GM23338 (cell line): ENCODE measurements at regions not wholly inside any gene's neighbourhood (a gene's known extent, or its start where the extent isn't known, plus 50 kb on each side); places are given as distances from the start of the nearest gene placed in this dataset.

Source experiments
- ATAC-seq: fragments of 200-7000 bp; cut with Tn5 transposase; 3 replicates; pipeline ENCODE4 v1.9.1; 2020
- DNase-seq: peaks from one replicate; pipeline ENCODE4 v3.0.0-alpha.2; 2015; ENCODE audit warnings: low spot score
- H2AFZ ChIP-seq: fragments of 200-600 bp; sonication (generic); 2 replicates; pipeline ENCODE4 v1.8.0; 2016; ENCODE audit warnings: antibody characterized with exemption, mild to moderate bottlenecking, moderate library complexity
- H3F3A ChIP-seq: fragments of 200-600 bp; sonication (generic); replicated peaks from 2 replicates; pipeline ENCODE4 v1.8.0; 2017; ENCODE audit warnings: antibody characterized with exemption, mixed run types, low read depth
- H3K27ac ChIP-seq: fragments of 200-600 bp; sonication (generic); 2 replicates; pipeline ENCODE4 v1.6.1; 2016; ENCODE audit warnings: low read depth
- H3K27me3 ChIP-seq: fragments of 200-600 bp; sonication (generic); 2 replicates; pipeline ENCODE4 v1.8.0; 2016; ENCODE audit warnings: mild to moderate bottlenecking, mixed run types, moderate library complexity; ENCODE audit not compliant: insufficient read depth
- H3K36me3 ChIP-seq: fragments of 200-600 bp; sonication (generic); 2 replicates; pipeline ENCODE4 v1.8.0; 2016; ENCODE audit warnings: mild to moderate bottlenecking; ENCODE audit not compliant: insufficient read depth
- H3K4me1 ChIP-seq: fragments of 200-600 bp; sonication (generic); 2 replicates; pipeline ENCODE4 v1.8.0; 2016; ENCODE audit warnings: mild to moderate bottlenecking, moderate library complexity; ENCODE audit not compliant: insufficient read depth
- H3K4me2 ChIP-seq: fragments of 200-600 bp; sonication (generic); 2 replicates; pipeline ENCODE4 v1.7.1; 2017; ENCODE audit warnings: mixed run types
- H3K4me3 ChIP-seq: fragments of 200-600 bp; sonication (generic); 2 replicates; pipeline ENCODE4 v1.6.1; 2016; ENCODE audit warnings: mixed run types
- H3K79me2 ChIP-seq: fragments of 200-600 bp; sonication (generic); replicated peaks from 2 replicates; pipeline ENCODE4 v1.8.0; 2017; ENCODE audit warnings: mild to moderate bottlenecking; ENCODE audit not compliant: insufficient read depth
- H3K9me2 ChIP-seq: fragments of 200-600 bp; sonication (generic); 2 replicates; pipeline ENCODE4 v1.8.0; 2017; ENCODE audit not compliant: insufficient read depth
- H4K20me1 ChIP-seq: fragments of 200-600 bp; sonication (generic); replicated peaks from 2 replicates; pipeline ENCODE4 v1.8.0; 2017; ENCODE audit warnings: mild to moderate bottlenecking; ENCODE audit not compliant: insufficient read depth
- H3K27ac Mint-ChIP-seq: 2 replicates; pipeline ENCODE4 v1.8.0; 2020; ENCODE audit warnings: inconsistent platforms, mild to moderate bottlenecking, moderate library complexity, mixed read lengths
- H3K27me3 Mint-ChIP-seq: 3 replicates; pipeline ENCODE4 v1.8.0; 2022; ENCODE audit warnings: low read depth, mild to moderate bottlenecking, moderate library complexity, mixed read lengths, inconsistent platforms; ENCODE audit not compliant: insufficient read depth, poor library complexity
- H3K36me3 Mint-ChIP-seq: 3 replicates; pipeline ENCODE4 v1.8.0; 2021; ENCODE audit warnings: low read depth, mild to moderate bottlenecking, inconsistent platforms, moderate library complexity, mixed read lengths
- H3K4me1 Mint-ChIP-seq: 3 replicates; pipeline ENCODE4 v1.8.0; 2020; ENCODE audit warnings: mild to moderate bottlenecking, inconsistent platforms, mixed read lengths
- H3K4me3 Mint-ChIP-seq: 3 replicates; pipeline ENCODE4 v1.8.0; 2021; ENCODE audit warnings: moderate library complexity, mild to moderate bottlenecking, inconsistent platforms, mixed read lengths
- H3K9me3 Mint-ChIP-seq: 3 replicates; pipeline ENCODE4 v1.8.0; 2020; ENCODE audit warnings: moderate library complexity, mild to moderate bottlenecking, inconsistent platforms, mixed read lengths
- CREB1 ChIP-seq: fragments of 250-450 bp; sonication (Bioruptor Pico); IDR thresholded peaks from 2 replicates; pipeline ENCODE4 v1.5.0; 2020; ENCODE audit warnings: low read depth, mild to moderate bottlenecking, moderate library complexity
- EZH2 ChIP-seq: fragments of 200-600 bp; sonication (generic); IDR thresholded peaks from one replicate; pipeline ENCODE4 v1.8.0; 2017; ENCODE audit warnings: antibody characterized with exemption, mild to moderate bottlenecking, low read depth; ENCODE audit not compliant: unreplicated experiment
- EZH2phosphoT487 ChIP-seq: fragments of 200-600 bp; sonication (generic); IDR thresholded peaks from one replicate; pipeline ENCODE4 v1.8.1; 2018; ENCODE audit warnings: antibody characterized with exemption; ENCODE audit not compliant: unreplicated experiment
- JUNB ChIP-seq: IDR thresholded peaks from one replicate; pipeline ENCODE4 v1.6.1; 2016; ENCODE audit warnings: antibody characterized with exemption; ENCODE audit not compliant: unreplicated experiment
- NANOG ChIP-seq: IDR thresholded peaks from 2 replicates; pipeline ENCODE4 v1.6.1; 2016; ENCODE audit warnings: antibody characterized with exemption, borderline replicate concordance
- POLR2AphosphoS5 ChIP-seq: IDR thresholded peaks from 2 replicates; pipeline ENCODE4 v1.6.1; 2016; ENCODE audit warnings: antibody characterized with exemption, low read depth
- STAT1 ChIP-seq: IDR thresholded peaks from one replicate; pipeline ENCODE4 v1.6.1; 2016; ENCODE audit warnings: antibody characterized with exemption; ENCODE audit not compliant: unreplicated experiment
- ZNF114 ChIP-seq: fragments of 250-450 bp; sonication (Bioruptor Pico); IDR thresholded peaks from 2 replicates; pipeline ENCODE4 v1.5.0; 2020; ENCODE audit warnings: mild to moderate bottlenecking, moderate library complexity
- ZNF331 ChIP-seq: fragments of 250-450 bp; sonication (Bioruptor Pico); IDR thresholded peaks from 2 replicates; pipeline ENCODE4 v1.5.0; 2020; ENCODE audit warnings: low read depth, mild to moderate bottlenecking, moderate library complexity
- TF ChIP-seq, protein P1 (sequence below), 2 experiments: fragments of 200-600 bp in 1 of 2; sonication (generic) in 1 of 2; conservative IDR thresholded peaks; 2 replicates each; pipeline versions ENCODE4 v1.5.1 to v1.6.1; 2016 to 2017; ENCODE audit warnings: antibody characterized with exemption in 2 of 2, low read depth in 2 of 2, mild to moderate bottlenecking in 2 of 2, moderate library complexity in 1 of 2
- TF ChIP-seq, protein P2 (sequence below): fragments of 250-450 bp; sonication (Bioruptor Pico); IDR thresholded peaks from 2 replicates; pipeline ENCODE4 v1.5.0; 2020; ENCODE audit warnings: mild to moderate bottlenecking, moderate library complexity
- TF ChIP-seq, protein P3 (sequence below): IDR thresholded peaks from one replicate; pipeline ENCODE4 v1.6.1; 2018; ENCODE audit warnings: antibody characterized with exemption; ENCODE audit not compliant: unreplicated experiment
- TF ChIP-seq, protein P4 (sequence below): IDR thresholded peaks from 2 replicates; pipeline ENCODE4 v1.6.1; 2016; ENCODE audit warnings: antibody characterized with exemption

DNA sequence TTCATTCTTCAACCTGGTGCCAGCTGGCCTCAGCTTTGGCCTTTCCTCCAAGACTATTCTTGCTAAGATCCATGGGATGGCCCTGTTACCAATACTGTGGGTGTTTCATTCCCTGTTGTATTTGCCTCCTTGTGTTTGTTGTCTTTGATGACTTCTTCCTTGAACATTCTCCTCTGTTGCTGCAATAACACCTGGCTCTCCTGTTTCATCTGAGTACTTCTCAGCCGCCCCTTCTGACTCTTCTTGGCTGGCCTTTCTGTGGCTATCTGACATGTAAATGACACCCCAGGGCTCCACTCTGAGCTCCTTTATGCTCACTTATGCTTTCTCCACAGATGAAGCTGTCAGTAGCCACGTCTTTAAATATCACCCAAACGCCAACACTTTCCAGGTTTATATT, 302.7 kb upstream of the CHRNA7 start:
- H3K27me3 Mint-ChIP-seq, result peaks cover 3% of the 10 kb centered on the region
- peaks cover 14% of the 10 kb centered on the region for H3K4me1 Mint-ChIP-seq
- TF ChIP-seq STAT1 (no peak), JUNB (no peak), EZH2 (no peak), ZNF114 (CRISPR knock-in tag) (no peak), ZNF331 (CRISPR knock-in tag) (no peak), EZH2phosphoT487 (no peak), POLR2AphosphoS5 (no peak), CREB1 (CRISPR knock-in tag) (no peak), NANOG (no peak)
- TF ChIP-seq, protein P1, sequence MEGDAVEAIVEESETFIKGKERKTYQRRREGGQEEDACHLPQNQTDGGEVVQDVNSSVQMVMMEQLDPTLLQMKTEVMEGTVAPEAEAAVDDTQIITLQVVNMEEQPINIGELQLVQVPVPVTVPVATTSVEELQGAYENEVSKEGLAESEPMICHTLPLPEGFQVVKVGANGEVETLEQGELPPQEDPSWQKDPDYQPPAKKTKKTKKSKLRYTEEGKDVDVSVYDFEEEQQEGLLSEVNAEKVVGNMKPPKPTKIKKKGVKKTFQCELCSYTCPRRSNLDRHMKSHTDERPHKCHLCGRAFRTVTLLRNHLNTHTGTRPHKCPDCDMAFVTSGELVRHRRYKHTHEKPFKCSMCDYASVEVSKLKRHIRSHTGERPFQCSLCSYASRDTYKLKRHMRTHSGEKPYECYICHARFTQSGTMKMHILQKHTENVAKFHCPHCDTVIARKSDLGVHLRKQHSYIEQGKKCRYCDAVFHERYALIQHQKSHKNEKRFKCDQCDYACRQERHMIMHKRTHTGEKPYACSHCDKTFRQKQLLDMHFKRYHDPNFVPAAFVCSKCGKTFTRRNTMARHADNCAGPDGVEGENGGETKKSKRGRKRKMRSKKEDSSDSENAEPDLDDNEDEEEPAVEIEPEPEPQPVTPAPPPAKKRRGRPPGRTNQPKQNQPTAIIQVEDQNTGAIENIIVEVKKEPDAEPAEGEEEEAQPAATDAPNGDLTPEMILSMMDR (conservative IDR thresholded peaks at IDR 0.05; ENCODE audit: low read depth in 2 of 2), result no peak
- TF ChIP-seq, protein P2, sequence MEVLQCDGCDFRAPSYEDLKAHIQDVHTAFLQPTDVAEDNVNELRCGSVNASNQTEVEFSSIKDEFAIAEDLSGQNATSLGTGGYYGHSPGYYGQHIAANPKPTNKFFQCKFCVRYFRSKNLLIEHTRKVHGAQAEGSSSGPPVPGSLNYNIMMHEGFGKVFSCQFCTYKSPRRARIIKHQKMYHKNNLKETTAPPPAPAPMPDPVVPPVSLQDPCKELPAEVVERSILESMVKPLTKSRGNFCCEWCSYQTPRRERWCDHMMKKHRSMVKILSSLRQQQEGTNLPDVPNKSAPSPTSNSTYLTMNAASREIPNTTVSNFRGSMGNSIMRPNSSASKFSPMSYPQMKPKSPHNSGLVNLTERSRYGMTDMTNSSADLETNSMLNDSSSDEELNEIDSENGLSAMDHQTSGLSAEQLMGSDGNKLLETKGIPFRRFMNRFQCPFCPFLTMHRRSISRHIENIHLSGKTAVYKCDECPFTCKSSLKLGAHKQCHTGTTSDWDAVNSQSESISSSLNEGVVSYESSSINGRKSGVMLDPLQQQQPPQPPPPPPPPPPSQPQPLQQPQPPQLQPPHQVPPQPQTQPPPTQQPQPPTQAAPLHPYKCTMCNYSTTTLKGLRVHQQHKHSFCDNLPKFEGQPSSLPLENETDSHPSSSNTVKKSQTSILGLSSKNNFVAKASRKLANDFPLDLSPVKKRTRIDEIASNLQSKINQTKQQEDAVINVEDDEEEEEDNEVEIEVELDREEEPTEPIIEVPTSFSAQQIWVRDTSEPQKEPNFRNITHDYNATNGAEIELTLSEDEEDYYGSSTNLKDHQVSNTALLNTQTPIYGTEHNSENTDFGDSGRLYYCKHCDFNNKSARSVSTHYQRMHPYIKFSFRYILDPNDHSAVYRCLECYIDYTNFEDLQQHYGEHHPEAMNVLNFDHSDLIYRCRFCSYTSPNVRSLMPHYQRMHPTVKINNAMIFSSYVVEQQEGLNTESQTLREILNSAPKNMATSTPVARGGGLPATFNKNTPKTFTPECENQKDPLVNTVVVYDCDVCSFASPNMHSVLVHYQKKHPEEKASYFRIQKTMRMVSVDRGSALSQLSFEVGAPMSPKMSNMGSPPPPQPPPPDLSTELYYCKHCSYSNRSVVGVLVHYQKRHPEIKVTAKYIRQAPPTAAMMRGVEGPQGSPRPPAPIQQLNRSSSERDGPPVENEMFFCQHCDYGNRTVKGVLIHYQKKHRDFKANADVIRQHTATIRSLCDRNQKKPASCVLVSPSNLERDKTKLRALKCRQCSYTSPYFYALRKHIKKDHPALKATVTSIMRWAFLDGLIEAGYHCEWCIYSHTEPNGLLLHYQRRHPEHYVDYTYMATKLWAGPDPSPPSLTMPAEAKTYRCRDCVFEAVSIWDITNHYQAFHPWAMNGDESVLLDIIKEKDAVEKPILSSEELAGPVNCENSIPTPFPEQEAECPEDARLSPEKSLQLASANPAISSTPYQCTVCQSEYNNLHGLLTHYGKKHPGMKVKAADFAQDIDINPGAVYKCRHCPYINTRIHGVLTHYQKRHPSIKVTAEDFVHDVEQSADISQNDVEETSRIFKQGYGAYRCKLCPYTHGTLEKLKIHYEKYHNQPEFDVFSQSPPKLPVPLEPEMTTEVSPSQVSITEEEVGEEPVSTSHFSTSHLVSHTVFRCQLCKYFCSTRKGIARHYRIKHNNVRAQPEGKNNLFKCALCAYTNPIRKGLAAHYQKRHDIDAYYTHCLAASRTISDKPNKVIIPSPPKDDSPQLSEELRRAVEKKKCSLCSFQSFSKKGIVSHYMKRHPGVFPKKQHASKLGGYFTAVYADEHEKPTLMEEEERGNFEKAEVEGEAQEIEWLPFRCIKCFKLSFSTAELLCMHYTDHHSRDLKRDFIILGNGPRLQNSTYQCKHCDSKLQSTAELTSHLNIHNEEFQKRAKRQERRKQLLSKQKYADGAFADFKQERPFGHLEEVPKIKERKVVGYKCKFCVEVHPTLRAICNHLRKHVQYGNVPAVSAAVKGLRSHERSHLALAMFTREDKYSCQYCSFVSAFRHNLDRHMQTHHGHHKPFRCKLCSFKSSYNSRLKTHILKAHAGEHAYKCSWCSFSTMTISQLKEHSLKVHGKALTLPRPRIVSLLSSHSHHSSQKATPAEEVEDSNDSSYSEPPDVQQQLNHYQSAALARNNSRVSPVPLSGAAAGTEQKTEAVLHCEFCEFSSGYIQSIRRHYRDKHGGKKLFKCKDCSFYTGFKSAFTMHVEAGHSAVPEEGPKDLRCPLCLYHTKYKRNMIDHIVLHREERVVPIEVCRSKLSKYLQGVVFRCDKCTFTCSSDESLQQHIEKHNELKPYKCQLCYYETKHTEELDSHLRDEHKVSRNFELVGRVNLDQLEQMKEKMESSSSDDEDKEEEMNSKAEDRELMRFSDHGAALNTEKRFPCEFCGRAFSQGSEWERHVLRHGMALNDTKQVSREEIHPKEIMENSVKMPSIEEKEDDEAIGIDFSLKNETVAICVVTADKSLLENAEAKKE (CRISPR knock-in tag), result no peak
- TF ChIP-seq, protein P3, sequence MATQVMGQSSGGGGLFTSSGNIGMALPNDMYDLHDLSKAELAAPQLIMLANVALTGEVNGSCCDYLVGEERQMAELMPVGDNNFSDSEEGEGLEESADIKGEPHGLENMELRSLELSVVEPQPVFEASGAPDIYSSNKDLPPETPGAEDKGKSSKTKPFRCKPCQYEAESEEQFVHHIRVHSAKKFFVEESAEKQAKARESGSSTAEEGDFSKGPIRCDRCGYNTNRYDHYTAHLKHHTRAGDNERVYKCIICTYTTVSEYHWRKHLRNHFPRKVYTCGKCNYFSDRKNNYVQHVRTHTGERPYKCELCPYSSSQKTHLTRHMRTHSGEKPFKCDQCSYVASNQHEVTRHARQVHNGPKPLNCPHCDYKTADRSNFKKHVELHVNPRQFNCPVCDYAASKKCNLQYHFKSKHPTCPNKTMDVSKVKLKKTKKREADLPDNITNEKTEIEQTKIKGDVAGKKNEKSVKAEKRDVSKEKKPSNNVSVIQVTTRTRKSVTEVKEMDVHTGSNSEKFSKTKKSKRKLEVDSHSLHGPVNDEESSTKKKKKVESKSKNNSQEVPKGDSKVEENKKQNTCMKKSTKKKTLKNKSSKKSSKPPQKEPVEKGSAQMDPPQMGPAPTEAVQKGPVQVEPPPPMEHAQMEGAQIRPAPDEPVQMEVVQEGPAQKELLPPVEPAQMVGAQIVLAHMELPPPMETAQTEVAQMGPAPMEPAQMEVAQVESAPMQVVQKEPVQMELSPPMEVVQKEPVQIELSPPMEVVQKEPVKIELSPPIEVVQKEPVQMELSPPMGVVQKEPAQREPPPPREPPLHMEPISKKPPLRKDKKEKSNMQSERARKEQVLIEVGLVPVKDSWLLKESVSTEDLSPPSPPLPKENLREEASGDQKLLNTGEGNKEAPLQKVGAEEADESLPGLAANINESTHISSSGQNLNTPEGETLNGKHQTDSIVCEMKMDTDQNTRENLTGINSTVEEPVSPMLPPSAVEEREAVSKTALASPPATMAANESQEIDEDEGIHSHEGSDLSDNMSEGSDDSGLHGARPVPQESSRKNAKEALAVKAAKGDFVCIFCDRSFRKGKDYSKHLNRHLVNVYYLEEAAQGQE, result no peak
- TF ChIP-seq, protein P4, sequence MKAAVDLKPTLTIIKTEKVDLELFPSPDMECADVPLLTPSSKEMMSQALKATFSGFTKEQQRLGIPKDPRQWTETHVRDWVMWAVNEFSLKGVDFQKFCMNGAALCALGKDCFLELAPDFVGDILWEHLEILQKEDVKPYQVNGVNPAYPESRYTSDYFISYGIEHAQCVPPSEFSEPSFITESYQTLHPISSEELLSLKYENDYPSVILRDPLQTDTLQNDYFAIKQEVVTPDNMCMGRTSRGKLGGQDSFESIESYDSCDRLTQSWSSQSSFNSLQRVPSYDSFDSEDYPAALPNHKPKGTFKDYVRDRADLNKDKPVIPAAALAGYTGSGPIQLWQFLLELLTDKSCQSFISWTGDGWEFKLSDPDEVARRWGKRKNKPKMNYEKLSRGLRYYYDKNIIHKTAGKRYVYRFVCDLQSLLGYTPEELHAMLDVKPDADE, result no peak
- Histone ChIP-seq H3K27me3 (no peaks in the 10 kb centered on the region), H3K27ac (no peak overlapping the region), H3K4me2 (0 out of 2 replicates have a peak overlapping the region, but pooled peaks have one; percentile 32), H3K4me3 (no peak overlapping the region), H4K20me1 (no peaks in the 10 kb centered on the region), H3K79me2 (no peaks in the 10 kb centered on the region), H3K4me1 (0 out of 2 replicates have a peak, but pooled peaks cover 4% of the 10 kb centered on the region), H3K36me3 (no peaks in the 10 kb centered on the region), H3F3A (no peaks in the 10 kb centered on the region), H2AFZ (no peak overlapping the region), H3K9me2 (0 out of 2 replicates have a peak, but pooled peaks cover 6% of the 10 kb centered on the region)
- no peak overlapping the region for H3K4me3 Mint-ChIP-seq
- H3K36me3 Mint-ChIP-seq, result no peaks in the 10 kb centered on the region
- DNase-seq (no peak), ATAC-seq (peak; percentile 37; the same call in 1 of the 3 replicates)
- H3K27ac Mint-ChIP-seq, result no peak overlapping the region
- H3K9me3 Mint-ChIP-seq, result no peaks in the 10 kb centered on the region; the same call in 2 of the 3 replicates
